Peyer's patch (tissue), 4 donors: ENCODE measurements at regions not wholly inside any gene's neighbourhood (a gene's known extent, or its start where the extent isn't known, plus 50 kb on each side); places are given as distances from the start of the nearest gene placed in this dataset.

Experiments used
- CTCF ChIP-seq, 6 experiments: fragments of 450-650 bp in 4 of 6; fragments of 200-600 bp in 2 of 6; sonication (generic) in 1 of 6; IDR thresholded peaks; one replicate each; pipeline ENCODE4 v1.5.1; 2017 to 2019; ENCODE audit warnings: antibody characterized with exemption in 6 of 6, mild to moderate bottlenecking in 3 of 6, moderate library complexity in 1 of 6
- POLR2A ChIP-seq, 2 donors: fragments of 450-650 bp; IDR thresholded peaks; one replicate each; pipeline ENCODE4 v1.5.1; 2017; ENCODE audit warnings: antibody characterized with exemption in 2 of 2, mild to moderate bottlenecking in 2 of 2, moderate library complexity in 2 of 2

- no peak for TF ChIP-seq CTCF (IDR thresholded peaks at IDR 0.05)
- no peak for TF ChIP-seq POLR2A (IDR thresholded peaks at IDR 0.05)
These were observed 723.7 kb downstream of the PRELID2 start for GRCh38 chr5:145111420-145111819.
